Right lobe of liver (tissue), 6 donors: ENCODE measurements at regions not wholly inside any gene's neighbourhood (a gene's known extent, or its start where the extent isn't known, plus 50 kb on each side); places are given as distances from the start of the nearest gene placed in this dataset.

ENCODE experiments used
- ATAC-seq, 4 donors: fragments of 200-7000 bp; cut with Tn5 transposase; one replicate each; pipeline ENCODE4 v1.9.1; 2020; ENCODE audit warnings: mild to moderate bottlenecking in 4 of 4, moderate library complexity in 4 of 4
- DNase-seq, 3 donors: peaks; one replicate each; pipeline ENCODE4 v3.0.0-alpha.2; 2020
- H3K27ac ChIP-seq, 3 donors: fragments of 200-600 bp; one replicate each; pipeline ENCODE4 v1.8.0; 2022
- H3K27me3 ChIP-seq, 2 donors: fragments of 200-600 bp; one replicate each; pipeline ENCODE4 v1.8.0; 2022
- H3K36me3 ChIP-seq, 4 donors: fragments of 200-600 bp; sonication (generic) in 1 of 4; one replicate each; pipeline versions ENCODE4 v1.5.1 to v1.8.0; 2017 to 2022; ENCODE audit warnings: control low read depth in 1 of 4
- H3K4me1 ChIP-seq, 4 donors: fragments of 200-600 bp; sonication (generic) in 1 of 4; one replicate each; pipeline versions ENCODE4 v1.5.1 to v1.8.0; 2017 to 2022; ENCODE audit warnings: control low read depth in 1 of 4
- H3K4me3 ChIP-seq, 3 donors: fragments of 200-600 bp; one replicate each; pipeline ENCODE4 v1.8.0; 2022
- H3K9me3 ChIP-seq, 4 donors: fragments of 200-600 bp; sonication (generic) in 1 of 4; one replicate each; pipeline versions ENCODE4 v1.5.1 to v1.8.0; 2017 to 2022; ENCODE audit warnings: control low read depth in 1 of 4
- POLR2A ChIP-seq: fragments of 450-650 bp; IDR thresholded peaks from one replicate; pipeline ENCODE4 v1.6.1; 2017; ENCODE audit warnings: antibody characterized with exemption, mild to moderate bottlenecking
- WGBS: methylation state at CpG from one replicate; pipeline ENCODE4 v1.1.6; 2018; ENCODE audit warnings: low coverage, low lambda C conversion rate; ENCODE audit not compliant: insufficient coverage; ENCODE audit errors: missing lambda C conversion rate; 5-methylcytosine and 5-hydroxymethylcytosine counted together
- intact Hi-C, 2 donors: fragments of 100-400 bp; cut with DNase I; formaldehyde crosslinking; loops; one replicate each; pipeline versions ENCODE4 v1.11.2 to v1.14.1; 2022
- TF ChIP-seq, protein P1 (sequence below), 4 donors: fragments of 200-600 bp in 3 of 4; fragments of 450-650 bp in 1 of 4; IDR thresholded peaks; one replicate each; pipeline versions ENCODE4 v1.5.1 to v1.8.0; 2016 to 2022; ENCODE audit warnings: antibody characterized with exemption in 4 of 4, mild to moderate bottlenecking in 2 of 4
- donor health status: DM: no; HTN: yes; CAD: no.
- donor health status: DM: no; HTN: no; CAD: no.
- donor health status: DM: no; HTN: no; CAD: no.
- donor health status: DM: no; HTN: yes; CAD: no.
- donor health status: DM: no; HTN: yes; CAD: no.

DNA sequence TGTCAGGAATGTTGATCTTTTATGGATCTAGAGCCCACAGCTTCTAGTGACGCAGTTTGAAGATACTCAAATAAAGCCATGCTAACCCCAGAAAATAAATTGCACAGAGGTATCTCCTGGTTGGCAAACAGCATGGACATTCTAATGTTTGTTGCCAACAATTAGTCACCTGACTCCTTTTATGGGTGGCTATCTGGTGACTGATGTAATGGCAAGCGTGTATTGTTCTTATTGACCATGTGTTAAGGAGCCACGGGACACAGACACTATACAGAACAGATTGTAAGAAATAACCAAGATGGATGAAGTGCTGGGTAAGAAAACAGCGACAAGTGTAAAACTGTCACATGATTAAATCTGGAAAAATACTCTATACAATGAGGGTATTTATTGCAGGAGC is 401.3 kb upstream of the PDE3A start:
- H3K27ac ChIP-seq: no peak overlapping the region
- no peaks in the 10 kb centered on the region for H3K9me3 ChIP-seq
- no peaks in the 10 kb centered on the region for H3K36me3 ChIP-seq
- TF ChIP-seq, protein P1, sequence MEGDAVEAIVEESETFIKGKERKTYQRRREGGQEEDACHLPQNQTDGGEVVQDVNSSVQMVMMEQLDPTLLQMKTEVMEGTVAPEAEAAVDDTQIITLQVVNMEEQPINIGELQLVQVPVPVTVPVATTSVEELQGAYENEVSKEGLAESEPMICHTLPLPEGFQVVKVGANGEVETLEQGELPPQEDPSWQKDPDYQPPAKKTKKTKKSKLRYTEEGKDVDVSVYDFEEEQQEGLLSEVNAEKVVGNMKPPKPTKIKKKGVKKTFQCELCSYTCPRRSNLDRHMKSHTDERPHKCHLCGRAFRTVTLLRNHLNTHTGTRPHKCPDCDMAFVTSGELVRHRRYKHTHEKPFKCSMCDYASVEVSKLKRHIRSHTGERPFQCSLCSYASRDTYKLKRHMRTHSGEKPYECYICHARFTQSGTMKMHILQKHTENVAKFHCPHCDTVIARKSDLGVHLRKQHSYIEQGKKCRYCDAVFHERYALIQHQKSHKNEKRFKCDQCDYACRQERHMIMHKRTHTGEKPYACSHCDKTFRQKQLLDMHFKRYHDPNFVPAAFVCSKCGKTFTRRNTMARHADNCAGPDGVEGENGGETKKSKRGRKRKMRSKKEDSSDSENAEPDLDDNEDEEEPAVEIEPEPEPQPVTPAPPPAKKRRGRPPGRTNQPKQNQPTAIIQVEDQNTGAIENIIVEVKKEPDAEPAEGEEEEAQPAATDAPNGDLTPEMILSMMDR (IDR thresholded peaks at IDR 0.05): no peak
- no peak for TF ChIP-seq POLR2A
- ATAC-seq (peak in 1 of 4 donors; percentile 9), DNase-seq (no peak)
- H3K27me3 ChIP-seq: no peaks in the 10 kb centered on the region
- intact Hi-C loops: no loop called here
- no peak overlapping the region for H3K4me3 ChIP-seq
- 51% methylated on average over 4 of the region's 4 CpGs for WGBS
- peaks cover 0 to 26% (median 11%) of the 10 kb centered on the region in 4 donors for H3K4me1 ChIP-seq

DNA sequence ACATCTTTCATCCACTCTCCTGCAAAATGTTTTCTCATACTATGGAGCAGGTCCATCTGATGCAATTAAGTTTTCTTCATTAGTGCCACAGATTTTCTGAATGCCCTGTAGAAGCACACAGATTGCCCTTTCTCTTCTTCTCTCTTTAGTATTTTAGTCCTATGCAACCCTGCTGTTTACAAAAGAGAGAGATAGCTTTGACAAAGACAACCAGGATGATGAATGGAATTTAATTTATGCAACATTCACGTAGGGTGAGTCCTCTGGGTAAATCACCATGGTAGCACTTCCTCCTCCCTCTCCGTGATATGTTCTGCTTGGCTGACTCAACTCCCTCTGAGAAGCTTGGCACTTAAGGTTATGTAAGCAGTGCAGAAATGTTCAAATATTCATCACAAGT is 400.9 kb upstream of the PDE3A start:
- TF ChIP-seq, protein P1 (IDR thresholded peaks at IDR 0.05): no peak
- TF ChIP-seq POLR2A: no peak
- Histone ChIP-seq H3K4me1 (peaks cover 0 to 31% (median 15%) of the 10 kb centered on the region in 4 donors), H3K27me3 (no peaks in the 10 kb centered on the region), H3K4me3 (no peak overlapping the region), H3K27ac (no peak overlapping the region), H3K36me3 (no peaks in the 10 kb centered on the region), H3K9me3 (no peaks in the 10 kb centered on the region)
- intact Hi-C loops: no loop called here
- WGBS: 8% methylated on average over 2 of the region's 2 CpGs
- no peak for DNase-seq
- peak in 1 of 4 donors; percentile 34 for ATAC-seq

DNA sequence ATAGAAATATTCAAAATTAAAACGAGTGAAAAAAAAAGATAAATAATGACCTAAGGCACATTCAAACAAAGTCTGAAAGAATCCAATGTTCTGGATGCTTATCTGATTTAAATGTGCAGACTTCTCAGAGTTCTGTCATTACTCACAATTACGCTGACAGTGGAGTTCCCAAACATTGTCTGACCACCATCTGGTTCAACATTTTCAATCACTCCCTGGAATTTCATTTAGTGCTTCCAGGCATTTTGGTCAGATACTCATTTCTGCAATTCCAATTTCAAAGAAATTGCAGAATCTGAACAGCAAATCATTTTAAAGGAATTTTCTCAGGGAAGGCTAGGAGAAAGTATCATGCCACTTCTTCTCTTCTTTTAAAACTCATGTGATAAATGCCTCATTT is 398.2 kb upstream of the PDE3A start:
- ATAC-seq (peak in 2 of 4 donors; percentile 20 to 27), DNase-seq (no peak)
- Histone ChIP-seq H3K27me3 (no peaks in the 10 kb centered on the region), H3K4me1 (peaks cover 0 to 28% (median 19%) of the 10 kb centered on the region in 4 donors), H3K4me3 (no peak overlapping the region), H3K9me3 (no peaks in the 10 kb centered on the region), H3K27ac (no peak overlapping the region), H3K36me3 (no peaks in the 10 kb centered on the region)
- 8% methylated on average over 2 of the region's 2 CpGs for WGBS
- TF ChIP-seq POLR2A: no peak
- TF ChIP-seq, protein P1 (IDR thresholded peaks at IDR 0.05): no peak
- intact Hi-C loops: no loop called here

DNA sequence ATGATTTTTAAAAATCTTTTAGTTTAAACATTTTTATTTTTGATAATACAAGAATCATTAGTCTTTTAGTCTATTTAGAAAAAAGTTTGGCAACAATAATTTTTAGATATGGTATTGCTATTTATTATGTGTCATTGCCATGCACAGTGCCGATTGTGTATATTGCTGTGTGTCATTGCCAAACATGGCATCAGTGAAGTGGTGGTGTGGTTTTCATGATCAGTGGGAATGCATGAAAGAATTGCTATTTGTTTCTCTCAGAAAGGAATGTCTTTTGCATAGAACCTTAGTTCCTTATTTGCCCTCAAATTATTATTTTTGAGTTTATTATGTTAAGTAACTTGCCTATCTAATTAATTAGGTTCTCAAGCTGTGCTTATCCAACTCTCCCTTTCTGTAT is 397.5 kb upstream of the PDE3A start:
- Histone ChIP-seq H3K27ac (peak overlapping the region in 1 of 3 donors; percentile 15), H3K4me3 (no peak overlapping the region), H3K4me1 (peaks cover 0 to 28% (median 19%) of the 10 kb centered on the region in 4 donors), H3K36me3 (no peaks in the 10 kb centered on the region), H3K9me3 (no peaks in the 10 kb centered on the region), H3K27me3 (no peaks in the 10 kb centered on the region)
- WGBS: 69% methylated on average over 1 of the region's 1 CpG
- TF ChIP-seq, protein P1 (IDR thresholded peaks at IDR 0.05): no peak
- no peak for TF ChIP-seq POLR2A
- intact Hi-C loops: no loop called here
- DNase-seq (no peak), ATAC-seq (no peak)
